Stomach (tissue), 8 donors: ENCODE measurements at regions not wholly inside any gene's neighbourhood (a gene's known extent, or its start where the extent isn't known, plus 50 kb on each side); places are given as distances from the start of the nearest gene placed in this dataset.

Experiments
- DNase-seq, 2 donors: peaks; one replicate each; pipeline versions ENCODE4 v3.0.0 to v3.0.0-alpha.2; 2013 to 2019
- H3K27ac ChIP-seq, 5 donors: fragments of 200-600 bp in 4 of 5; sonication (generic) in 4 of 5; one replicate each; pipeline ENCODE4 v1.5.1; 2013 to 2019; ENCODE audit warnings: mild to moderate bottlenecking in 1 of 5, moderate library complexity in 1 of 5
- H3K27me3 ChIP-seq, 3 donors: fragments of 200-600 bp; sonication (generic); one replicate each; pipeline ENCODE4 v1.5.1; 2017 to 2019; ENCODE audit warnings: mixed run types in 1 of 3
- H3K36me3 ChIP-seq, 4 donors: fragments of 200-600 bp; sonication (generic); 1 replicate in 3 of 4; 2 replicates in 1 of 4; pipeline ENCODE4 v1.5.1; 2016 to 2019
- H3K4me1 ChIP-seq, 4 donors: fragments of 200-600 bp; sonication (generic); one replicate each; pipeline ENCODE4 v1.5.1; 2016 to 2019
- H3K4me3 ChIP-seq, 4 donors: fragments of 200-600 bp; sonication (generic) in 3 of 4; one replicate each; pipeline ENCODE4 v1.5.1; 2016 to 2019; ENCODE audit warnings: mild to moderate bottlenecking in 1 of 4
- H3K9me3 ChIP-seq, 4 donors: fragments of 200-600 bp; sonication (generic); one replicate each; pipeline ENCODE4 v1.5.1; 2016 to 2019
- EP300 ChIP-seq: sonication (generic); formaldehyde crosslinking; IDR thresholded peaks from one replicate; pipeline ENCODE4 v1.6.1; 2017; ENCODE audit warnings: antibody characterized with exemption
- POLR2A ChIP-seq, 4 donors: fragments of 450-650 bp; IDR thresholded peaks; one replicate each; pipeline ENCODE4 v1.6.1; 2016; ENCODE audit warnings: antibody characterized with exemption in 4 of 4, control low read depth in 2 of 4, mild to moderate bottlenecking in 1 of 4, moderate library complexity in 1 of 4
- POLR2AphosphoS5 ChIP-seq, 3 donors: sonication (generic); formaldehyde crosslinking; IDR thresholded peaks; one replicate each; pipeline ENCODE4 v1.6.1; 2016; ENCODE audit warnings: antibody characterized with exemption in 3 of 3
- WGBS, 5 donors: extraction: QIAGEN DNeasy Blood & Tissue Kit in 3 of 5; methylation state at CpG; one replicate each; pipeline versions ENCODE4 v1.1.5 to v1.1.7; 2013 to 2018; 5-methylcytosine and 5-hydroxymethylcytosine counted together
- intact Hi-C: fragments of 100-400 bp; cut with DNase I; formaldehyde crosslinking; loops from one replicate; pipeline ENCODE4 v1.15.1; 2023; ENCODE audit warnings: low total_unique reads
- TF ChIP-seq, protein P1 (sequence below), 7 experiments: fragments of 450-650 bp in 4 of 7; fragments of 200-600 bp in 3 of 7; sonication (generic) in 3 of 7; IDR thresholded peaks; one replicate each; pipeline ENCODE4 v1.5.1; 2016 to 2019; ENCODE audit warnings: antibody characterized with exemption in 7 of 7, control low read depth in 2 of 7, mild to moderate bottlenecking in 1 of 7
- donor health status: healthy with polysubstance abuse.
- donor health status: Bipolar disorder and iron deficiency.
- donor health status: healthy.

DNA sequence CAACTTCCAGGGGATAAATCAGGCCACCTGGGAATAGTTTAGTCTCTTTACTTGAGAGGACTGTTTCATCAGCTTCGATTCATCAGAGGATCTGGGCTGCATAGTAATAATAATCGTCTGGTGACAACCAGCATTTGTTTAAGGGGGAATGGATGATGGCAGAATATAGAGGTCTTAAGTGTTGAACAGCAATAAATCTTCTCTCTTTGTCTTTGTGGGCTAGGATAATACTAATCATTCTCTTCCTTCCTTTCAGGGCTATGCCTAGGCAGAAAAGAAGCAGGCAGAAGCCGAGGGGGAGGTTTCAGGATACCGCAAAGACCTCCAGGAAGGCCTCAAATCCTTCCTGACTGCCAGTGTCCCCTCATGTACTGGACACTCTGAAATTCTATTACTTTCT is 150.4 kb upstream of the GAREM1 start:
- no peak overlapping the region for H3K4me3 ChIP-seq
- H3K36me3 ChIP-seq: no peaks in the 10 kb centered on the region
- no peak overlapping the region for H3K27ac ChIP-seq
- intact Hi-C loops: no loop called here
- 50 to 80% (median 64%) methylated on average over 4 of the region's 4 CpGs for WGBS, 5 donors
- TF ChIP-seq, protein P1, sequence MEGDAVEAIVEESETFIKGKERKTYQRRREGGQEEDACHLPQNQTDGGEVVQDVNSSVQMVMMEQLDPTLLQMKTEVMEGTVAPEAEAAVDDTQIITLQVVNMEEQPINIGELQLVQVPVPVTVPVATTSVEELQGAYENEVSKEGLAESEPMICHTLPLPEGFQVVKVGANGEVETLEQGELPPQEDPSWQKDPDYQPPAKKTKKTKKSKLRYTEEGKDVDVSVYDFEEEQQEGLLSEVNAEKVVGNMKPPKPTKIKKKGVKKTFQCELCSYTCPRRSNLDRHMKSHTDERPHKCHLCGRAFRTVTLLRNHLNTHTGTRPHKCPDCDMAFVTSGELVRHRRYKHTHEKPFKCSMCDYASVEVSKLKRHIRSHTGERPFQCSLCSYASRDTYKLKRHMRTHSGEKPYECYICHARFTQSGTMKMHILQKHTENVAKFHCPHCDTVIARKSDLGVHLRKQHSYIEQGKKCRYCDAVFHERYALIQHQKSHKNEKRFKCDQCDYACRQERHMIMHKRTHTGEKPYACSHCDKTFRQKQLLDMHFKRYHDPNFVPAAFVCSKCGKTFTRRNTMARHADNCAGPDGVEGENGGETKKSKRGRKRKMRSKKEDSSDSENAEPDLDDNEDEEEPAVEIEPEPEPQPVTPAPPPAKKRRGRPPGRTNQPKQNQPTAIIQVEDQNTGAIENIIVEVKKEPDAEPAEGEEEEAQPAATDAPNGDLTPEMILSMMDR (IDR thresholded peaks at IDR 0.05): no peak
- TF ChIP-seq POLR2A (IDR thresholded peaks at IDR 0.05) (no peak), POLR2AphosphoS5 (IDR thresholded peaks at IDR 0.05) (no peak), EP300 (no peak)
- no peaks in the 10 kb centered on the region for H3K9me3 ChIP-seq
- H3K4me1 ChIP-seq: no peaks in the 10 kb centered on the region
- no peak for DNase-seq
- no peaks in the 10 kb centered on the region for H3K27me3 ChIP-seq

DNA sequence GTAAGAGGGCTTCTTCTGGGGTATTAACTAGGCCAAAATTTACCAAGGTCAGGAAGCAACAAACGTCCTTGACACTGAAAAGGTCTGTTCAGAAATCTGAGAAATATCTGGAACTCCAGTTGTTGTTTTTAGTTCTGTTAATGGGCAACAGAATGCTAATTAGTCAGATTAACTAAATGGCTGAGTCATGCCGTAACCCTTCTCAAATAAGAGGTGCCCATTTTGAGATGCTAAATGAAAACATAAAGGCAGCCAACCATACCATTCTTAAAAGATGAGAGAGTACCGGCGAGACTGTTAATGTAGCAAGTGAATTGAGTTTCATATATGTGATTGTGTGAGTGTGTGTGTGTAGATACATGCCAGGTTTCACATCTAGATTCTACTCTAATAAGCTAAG is 147.9 kb upstream of the GAREM1 start:
- TF ChIP-seq EP300: no peak
- TF ChIP-seq, protein P1 (IDR thresholded peaks at IDR 0.05): no peak
- TF ChIP-seq POLR2AphosphoS5 (IDR thresholded peaks at IDR 0.05): no peak
- TF ChIP-seq POLR2A (IDR thresholded peaks at IDR 0.05): no peak
- Histone ChIP-seq H3K36me3 (no peaks in the 10 kb centered on the region), H3K27me3 (no peaks in the 10 kb centered on the region), H3K27ac (no peak overlapping the region), H3K4me1 (no peaks in the 10 kb centered on the region), H3K4me3 (no peak overlapping the region), H3K9me3 (no peaks in the 10 kb centered on the region)
- DNase-seq: no peak
- WGBS, 5 donors: 83 to 86% (median 84%) methylated on average over 4 of the region's 4 CpGs
- intact Hi-C loops: no loop called here

DNA sequence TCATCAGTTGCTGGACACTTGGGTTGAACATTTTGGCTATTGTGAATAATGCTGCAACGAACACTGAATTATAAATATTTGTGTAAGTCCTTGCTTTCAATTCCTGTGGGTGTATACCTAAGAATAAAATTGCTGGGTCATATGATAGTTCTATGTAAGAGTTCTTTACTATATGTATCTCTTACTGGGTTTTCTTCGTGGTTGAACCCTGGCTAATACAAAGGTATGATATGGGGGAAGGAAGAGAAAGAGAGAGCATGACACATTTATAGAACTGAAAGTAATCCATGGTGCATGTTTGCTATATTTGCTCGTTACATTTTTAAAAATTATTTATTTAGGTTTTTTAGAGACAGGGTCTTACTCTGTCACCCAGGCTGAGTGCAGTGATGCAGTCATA is 143.1 kb upstream of the GAREM1 start:
- 56 to 67% (median 58%) methylated on average over 3 of the region's 3 CpGs for WGBS, 5 donors
- TF ChIP-seq POLR2AphosphoS5 (IDR thresholded peaks at IDR 0.05) (no peak), POLR2A (IDR thresholded peaks at IDR 0.05) (no peak), EP300 (no peak)
- TF ChIP-seq, protein P1 (IDR thresholded peaks at IDR 0.05): no peak
- intact Hi-C loops: no loop called here

DNA sequence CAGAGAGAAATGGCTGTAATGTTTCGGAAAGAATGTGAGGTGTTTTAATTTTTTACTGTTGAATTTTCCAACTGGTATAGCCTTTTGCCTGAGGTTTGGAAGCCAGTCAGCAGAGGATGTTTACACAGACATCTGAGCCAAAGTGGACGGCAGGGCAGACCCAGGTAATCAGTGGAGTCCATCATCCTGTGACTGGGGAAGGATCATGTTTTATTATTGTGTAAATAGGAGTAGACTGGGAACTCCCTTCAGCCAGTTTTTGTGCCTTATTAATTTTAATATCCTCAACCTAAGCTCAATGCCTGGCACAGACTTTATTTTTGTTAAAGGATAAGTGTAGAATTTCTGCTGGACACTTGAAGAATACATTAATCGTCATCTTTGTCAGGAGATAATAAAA is 142.0 kb upstream of the GAREM1 start:
- H3K4me1 ChIP-seq: no peaks in the 10 kb centered on the region
- H3K9me3 ChIP-seq: no peaks in the 10 kb centered on the region
- no peaks in the 10 kb centered on the region for H3K27me3 ChIP-seq
- TF ChIP-seq POLR2A (IDR thresholded peaks at IDR 0.05): no peak
- no peak for TF ChIP-seq EP300
- no peak for TF ChIP-seq POLR2AphosphoS5 (IDR thresholded peaks at IDR 0.05)
- TF ChIP-seq, protein P1 (IDR thresholded peaks at IDR 0.05): no peak
- intact Hi-C loops: no loop called here
- no peak overlapping the region for H3K27ac ChIP-seq
- 54 to 62% (median 58%) methylated on average over 3 of the region's 3 CpGs for WGBS, 5 donors
- peak in 1 of 2 donors; percentile 14 for DNase-seq
- H3K4me3 ChIP-seq: no peak overlapping the region
- no peaks in the 10 kb centered on the region for H3K36me3 ChIP-seq

More for the DNA sequence above, 143.1 kb upstream of the GAREM1 start:
- Histone ChIP-seq H3K4me3 (no peak overlapping the region), H3K9me3 (no peaks in the 10 kb centered on the region), H3K27ac (no peak overlapping the region), H3K27me3 (no peaks in the 10 kb centered on the region), H3K4me1 (no peaks in the 10 kb centered on the region), H3K36me3 (no peaks in the 10 kb centered on the region)
- no peak for DNase-seq
